ENCODE measurements at regions not wholly inside any gene's neighbourhood (a gene's known extent, or its start where the extent isn't known, plus 50 kb on each side); places are given as distances from the start of the nearest gene placed in this dataset.

DNA sequence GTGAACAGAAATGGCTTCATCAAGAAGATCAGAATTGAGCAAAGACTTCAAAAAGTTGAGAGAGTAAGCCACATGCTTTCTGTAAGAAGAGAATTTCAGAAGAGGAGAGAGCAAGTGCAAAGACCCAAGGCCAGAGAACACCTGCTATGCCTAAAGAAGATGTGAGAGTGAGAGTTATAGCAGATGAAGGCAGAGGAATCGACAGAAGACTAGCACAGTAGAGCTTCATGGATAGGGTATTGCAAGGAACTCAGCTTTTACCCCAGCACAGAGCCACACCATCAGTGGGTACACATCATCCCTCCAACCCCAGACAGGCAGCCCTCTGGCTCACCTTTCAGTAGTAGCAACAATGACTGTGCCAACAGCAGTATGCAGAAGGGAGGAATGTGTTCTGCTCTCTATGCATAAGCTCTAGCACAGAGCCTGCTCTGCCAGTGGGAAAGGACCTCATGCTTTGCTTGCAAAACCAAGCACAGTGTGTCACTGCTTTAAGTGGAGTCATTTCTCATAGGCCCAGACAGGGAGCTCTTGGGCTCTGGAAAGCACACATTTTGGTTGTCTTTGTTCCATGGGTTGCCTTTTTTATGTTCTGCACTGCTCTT lies 318.6 kb downstream of the NAF1 start:
- TF ChIP-seq SP1 (IDR thresholded peaks at IDR 0.05) (no peak), FOXM1 (IDR thresholded peaks at IDR 0.05; ENCODE audit: borderline replicate concordance) (no peak), ELF4 (IDR thresholded peaks at IDR 0.05) (no peak), FOXK2 (IDR thresholded peaks at IDR 0.05) (no peak), BHLHE40 (IDR thresholded peaks at IDR 0.05; ENCODE audit: borderline replicate concordance) (no peak), NFRKB (IDR thresholded peaks at IDR 0.05) (no peak), TARDBP (IDR thresholded peaks at IDR 0.05) (no peak), HDGF (IDR thresholded peaks at IDR 0.05; ENCODE audit: borderline replicate concordance) (no peak), ZNF384 (IDR thresholded peaks at IDR 0.05) (no peak), CTBP1 (IDR thresholded peaks at IDR 0.05; ENCODE audit: borderline replicate concordance) (no peak), FOXA1 (IDR thresholded peaks at IDR 0.05) (no peak), ARNT (IDR thresholded peaks at IDR 0.05) (no peak), SUZ12 (IDR thresholded peaks at IDR 0.05) (no peak)
- TF ChIP-seq, protein P1, sequence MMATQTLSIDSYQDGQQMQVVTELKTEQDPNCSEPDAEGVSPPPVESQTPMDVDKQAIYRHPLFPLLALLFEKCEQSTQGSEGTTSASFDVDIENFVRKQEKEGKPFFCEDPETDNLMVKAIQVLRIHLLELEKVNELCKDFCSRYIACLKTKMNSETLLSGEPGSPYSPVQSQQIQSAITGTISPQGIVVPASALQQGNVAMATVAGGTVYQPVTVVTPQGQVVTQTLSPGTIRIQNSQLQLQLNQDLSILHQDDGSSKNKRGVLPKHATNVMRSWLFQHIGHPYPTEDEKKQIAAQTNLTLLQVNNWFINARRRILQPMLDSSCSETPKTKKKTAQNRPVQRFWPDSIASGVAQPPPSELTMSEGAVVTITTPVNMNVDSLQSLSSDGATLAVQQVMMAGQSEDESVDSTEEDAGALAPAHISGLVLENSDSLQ (IDR thresholded peaks at IDR 0.05), result no peak
